ENCODE measurements at regions not wholly inside any gene's neighbourhood (a gene's known extent, or its start where the extent isn't known, plus 50 kb on each side); places are given as distances from the start of the nearest gene placed in this dataset.
A peak's percentile ranks its signal among the peaks of the same experiment; 100 is the strongest.

- no peak for DNase-seq (ENCODE audit: low read depth, low spot score)
Measured at GRCh38 chr1:238214449-238214848, 323.7 kb upstream of the ZP4 start.

GRCh38 chr1:238205045-238205662 is 314.4 kb upstream of the ZP4 start:
- no peak for DNase-seq (ENCODE audit: low read depth, low spot score)

DNA sequence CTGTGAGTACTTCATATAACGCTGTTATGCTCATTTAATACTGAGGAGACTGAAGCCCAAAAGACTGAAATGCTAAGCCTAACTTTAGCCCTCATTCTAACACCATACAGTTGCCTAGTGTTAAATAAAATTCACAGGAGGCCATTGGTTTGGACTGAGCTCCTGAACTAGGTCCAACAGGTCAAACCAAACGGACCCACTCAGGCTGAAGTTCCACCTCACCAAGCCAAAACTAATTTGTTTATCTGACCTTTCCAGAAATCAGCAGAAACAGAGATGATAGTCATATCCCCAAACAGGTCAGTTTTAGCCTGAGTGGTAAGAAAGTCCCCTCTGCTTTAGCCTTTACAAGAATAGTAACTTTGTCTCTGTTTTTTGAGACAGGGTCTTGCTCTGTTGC is 311.3 kb upstream of the ZP4 start:
- DNase-seq (ENCODE audit: low read depth, low spot score) = no peak

- no peak for DNase-seq (ENCODE audit: low read depth, low spot score)
Measured at GRCh38 chr1:238199325-238199724, 308.6 kb upstream of the ZP4 start.

DNA sequence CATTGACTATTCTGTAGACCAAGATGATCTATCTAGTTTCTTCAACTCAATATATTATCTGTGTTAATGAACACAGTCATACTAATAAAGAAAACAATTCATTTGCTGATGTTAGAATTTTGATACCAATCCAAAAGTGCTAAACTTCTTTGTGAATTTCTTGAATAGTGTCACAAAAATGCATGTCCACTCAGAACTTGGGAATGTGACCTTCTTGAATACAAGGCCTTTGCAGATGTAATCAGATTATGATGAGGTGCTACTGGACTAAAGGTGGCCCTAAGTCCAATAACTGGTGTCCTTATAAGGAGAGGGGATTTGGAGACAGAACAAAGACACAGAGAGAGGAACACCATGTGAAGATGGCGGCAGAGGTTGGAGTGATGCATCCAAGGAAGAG is 305.8 kb upstream of the ZP4 start:
- DNase-seq (ENCODE audit: low read depth, low spot score) = no peak

- DNase-seq (ENCODE audit: low read depth, low spot score) = no peak
Measured at GRCh38 chr1:238191170-238191569, 300.4 kb upstream of the ZP4 start.

DNA sequence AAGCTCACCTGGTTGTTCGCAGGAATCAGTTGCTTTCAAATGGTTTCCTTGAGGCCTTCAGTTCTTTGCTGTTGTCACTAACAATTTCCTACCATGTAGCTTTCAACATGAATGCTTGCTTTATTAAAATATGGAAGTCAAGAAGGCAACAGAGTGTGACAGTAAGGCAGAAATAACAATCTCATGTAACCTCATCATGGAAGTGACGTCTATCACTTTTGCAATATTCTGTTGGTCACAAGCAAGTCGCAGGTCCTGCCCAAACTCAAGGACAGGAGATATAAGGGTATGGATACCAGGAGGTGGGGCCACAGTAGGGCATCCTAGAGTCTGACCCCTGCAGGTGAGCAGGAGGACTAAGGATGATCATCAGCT is 296.8 kb upstream of the ZP4 start:
- no peak for DNase-seq (ENCODE audit: low read depth, low spot score)

DNA sequence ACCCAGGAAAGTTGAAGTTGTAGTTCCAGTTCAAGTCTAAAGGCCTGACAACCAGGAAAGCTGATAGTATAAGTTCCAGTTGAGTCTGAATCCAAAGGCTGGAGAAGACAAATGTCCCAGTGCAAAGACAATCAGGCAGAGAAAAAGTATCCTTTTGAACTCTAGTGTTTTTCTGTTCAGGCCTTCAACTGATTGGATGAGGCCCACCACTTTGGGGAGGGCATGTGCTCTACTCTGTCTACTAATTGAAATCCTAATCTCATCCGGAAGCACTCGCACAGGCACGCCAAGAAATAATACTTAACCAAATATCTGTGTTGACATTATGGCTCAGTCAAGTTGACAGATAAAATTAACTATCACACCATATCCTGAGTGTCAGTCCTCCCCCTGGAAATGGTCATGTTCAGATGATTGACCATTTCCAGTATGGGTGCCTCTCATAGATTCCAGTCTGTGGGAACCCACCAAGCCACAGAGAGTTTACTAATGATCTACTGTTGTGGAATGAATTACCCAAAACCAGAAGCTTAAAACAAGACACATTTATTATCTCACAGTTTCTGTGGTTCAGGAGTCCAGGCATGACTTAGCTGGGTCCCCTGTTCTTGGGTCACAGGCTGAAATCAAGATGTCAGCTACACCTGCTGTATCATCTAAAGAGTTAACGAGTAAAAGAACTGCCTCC is 296.3 kb upstream of the ZP4 start:
- DNase-seq (ENCODE audit: low read depth, low spot score) = no peak

GRCh38 chr1:238177960-238178645 is 287.4 kb upstream of the ZP4 start:
- peak; percentile 76 for DNase-seq (ENCODE audit: low read depth, low spot score)

DNA sequence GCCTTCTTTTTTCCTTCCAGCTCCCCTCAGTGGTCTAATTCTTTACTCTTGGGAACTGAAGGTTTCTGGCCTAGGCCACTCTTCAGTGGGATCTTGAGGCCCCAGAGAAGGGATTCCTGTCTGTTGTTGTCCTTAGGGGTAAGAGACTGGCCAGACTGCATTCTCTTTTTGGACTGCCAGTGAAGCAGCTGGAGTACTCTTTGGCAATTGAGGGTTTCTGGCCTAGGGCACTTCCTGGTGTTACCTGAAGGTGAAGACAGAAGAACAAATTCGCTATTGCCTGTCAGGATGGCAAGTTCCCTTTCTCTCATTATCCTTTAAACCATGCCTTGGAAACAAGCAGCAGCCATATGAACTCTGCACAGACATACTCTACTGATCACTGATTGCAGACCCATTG is 286.6 kb upstream of the ZP4 start:
- no peak for DNase-seq (ENCODE audit: low read depth, low spot score)

- DNase-seq (ENCODE audit: low read depth, low spot score) = no peak
Measured at GRCh38 chr1:238176441-238176840, 285.7 kb upstream of the ZP4 start.

DNA sequence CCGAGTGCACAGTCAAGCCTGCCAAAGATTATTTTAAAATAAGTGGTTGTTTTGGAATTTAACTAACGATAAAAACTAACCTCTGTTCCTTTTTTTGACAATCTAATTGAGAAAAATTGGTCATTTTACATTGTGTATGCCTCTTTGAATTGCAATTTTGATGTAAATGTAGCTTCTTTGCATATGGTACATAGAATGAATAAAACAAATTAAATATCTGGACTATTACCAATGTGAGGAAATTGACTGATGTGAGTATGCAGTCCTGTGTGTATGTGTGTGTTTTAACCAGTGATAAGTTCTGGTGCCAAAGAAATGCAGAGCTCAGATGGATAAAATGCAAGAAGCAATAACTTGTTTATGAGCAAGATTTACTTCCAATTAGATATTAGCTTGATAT is 281.3 kb upstream of the ZP4 start:
- DNase-seq (ENCODE audit: low read depth, low spot score) = no peak

DNA sequence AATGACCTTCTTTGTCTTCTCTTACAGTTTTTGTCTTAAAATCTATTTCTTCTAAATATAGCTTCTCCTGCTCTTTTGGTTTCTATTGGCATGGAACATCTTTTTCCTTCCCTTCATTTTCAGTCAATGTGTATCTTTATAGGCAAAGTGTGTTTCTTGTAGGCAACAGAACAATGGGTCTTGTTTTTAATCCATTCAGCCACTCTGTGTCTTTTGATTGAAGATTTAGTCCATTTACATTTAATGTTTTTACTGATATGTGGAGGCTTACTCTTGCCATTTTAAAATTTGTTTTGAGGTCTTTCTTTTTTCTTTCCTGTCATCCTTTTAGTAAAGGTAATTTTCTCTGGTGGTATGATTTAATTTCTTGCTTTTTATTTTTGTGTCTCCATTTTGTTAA is 271.2 kb upstream of the ZP4 start:
- no peak for DNase-seq (ENCODE audit: low read depth, low spot score)

GRCh38 chr1:238153939-238154338 is 263.2 kb upstream of the ZP4 start:
- no peak for DNase-seq (ENCODE audit: low read depth, low spot score)

DNA sequence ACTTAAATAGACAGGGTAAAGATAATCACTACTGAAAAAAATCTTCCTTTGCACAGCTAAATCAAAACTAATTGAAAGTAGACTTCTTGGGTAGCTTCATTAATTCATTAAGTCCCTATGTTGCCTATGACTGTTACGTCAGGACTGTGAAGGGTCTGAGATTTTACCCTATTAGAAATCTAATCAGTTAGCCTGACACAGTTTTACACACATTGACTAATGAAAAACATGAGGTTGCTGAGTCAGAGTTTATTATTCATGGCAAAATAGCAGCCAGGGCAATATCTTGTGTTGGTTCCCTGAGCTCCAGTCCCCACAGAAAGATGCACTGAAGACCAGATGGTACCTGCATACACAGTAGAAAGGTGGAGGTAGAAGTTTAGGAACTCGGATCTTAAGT is 262.5 kb upstream of the ZP4 start:
- peak; percentile 34 for DNase-seq (ENCODE audit: low read depth, low spot score)

- no peak for DNase-seq (ENCODE audit: low read depth, low spot score)
Measured at GRCh38 chr1:238152119-238152518, 261.4 kb upstream of the ZP4 start.

GRCh38 chr1:238143038-238143437 is 252.3 kb upstream of the ZP4 start:
- DNase-seq (ENCODE audit: low read depth, low spot score) = no peak

DNA sequence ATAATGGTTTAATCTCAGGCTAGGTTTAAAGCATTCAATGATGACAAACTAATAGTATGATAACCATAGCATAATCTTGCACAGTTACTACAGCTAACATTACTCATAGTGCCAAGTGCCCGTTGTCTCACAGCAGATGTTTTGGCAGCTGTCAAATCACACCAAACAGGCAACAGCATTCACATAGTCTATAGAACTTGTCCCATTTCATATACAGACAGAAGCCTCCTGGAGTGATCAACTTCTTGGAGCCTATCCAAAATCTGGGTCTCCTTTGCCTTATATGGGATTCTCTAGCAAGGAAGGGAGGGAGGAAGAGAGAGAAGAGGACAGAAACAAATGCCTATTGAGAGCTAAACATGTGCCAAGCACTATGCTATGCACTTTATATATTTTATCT is 250.6 kb upstream of the ZP4 start:
- DNase-seq (ENCODE audit: low read depth, low spot score) = peak; percentile 12

- DNase-seq (ENCODE audit: low read depth, low spot score) = no peak
Measured at GRCh38 chr1:238139713-238140112, 249.0 kb upstream of the ZP4 start.

DNA sequence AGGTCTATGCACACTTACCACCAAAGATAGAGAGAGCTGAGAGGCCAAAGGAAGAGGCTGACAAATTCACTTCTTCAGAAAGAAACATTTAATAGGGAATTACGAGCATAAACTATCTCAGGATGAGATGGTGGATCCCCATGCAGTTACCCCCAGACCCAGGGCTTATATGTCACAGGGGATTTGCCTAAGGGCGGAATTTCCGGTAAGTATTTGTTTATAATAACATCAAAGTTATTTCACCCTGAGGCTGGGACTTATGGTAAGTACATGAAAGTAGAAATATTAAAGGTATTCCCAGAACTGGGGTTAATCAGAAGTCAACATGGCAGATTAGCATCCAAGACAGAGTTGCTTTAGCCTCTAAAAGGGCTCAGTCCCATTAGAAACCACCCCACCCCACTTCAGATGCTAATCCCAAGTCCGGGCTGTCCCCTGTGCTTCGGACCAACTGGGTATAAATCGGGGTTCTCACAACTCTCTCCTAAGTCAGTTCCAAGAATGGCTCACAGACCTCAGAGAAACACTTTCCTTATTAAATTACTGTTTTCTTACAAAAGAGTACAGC is 247.4 kb upstream of the ZP4 start:
- DNase-seq (ENCODE audit: low read depth, low spot score) = no peak

GRCh38 chr1:238135708-238136664 is 245.3 kb upstream of the ZP4 start:
- peak; percentile 58 for DNase-seq (ENCODE audit: low read depth, low spot score)

DNA sequence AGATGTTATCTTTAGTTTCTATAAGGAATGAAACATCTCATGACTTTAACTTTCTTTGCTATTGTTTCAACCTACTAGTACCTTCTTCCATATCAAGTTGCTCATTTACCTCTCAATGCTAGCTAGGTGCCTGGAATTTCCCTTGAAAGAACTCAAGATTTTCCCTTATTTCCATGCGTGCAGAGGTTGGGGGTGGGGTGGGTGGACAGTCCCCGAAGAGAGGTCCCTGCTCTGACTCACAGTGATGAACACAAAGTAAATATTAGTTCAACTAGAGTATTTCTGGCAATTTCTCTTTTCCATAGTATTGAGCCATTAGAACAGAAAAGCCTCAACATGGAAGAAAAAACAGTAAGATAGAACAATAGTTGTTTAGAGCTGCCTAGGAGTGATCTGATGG is 239.0 kb upstream of the ZP4 start:
- DNase-seq (ENCODE audit: low read depth, low spot score) = no peak
